ENCODE measurements at regions not wholly inside any gene's neighbourhood (a gene's known extent, or its start where the extent isn't known, plus 50 kb on each side); places are given as distances from the start of the nearest gene placed in this dataset.
"Not testable (repeated sequence)": the region's sequence is repeated elsewhere in the genome, so short reads cannot be mapped to it uniquely, and the experiment has no call there.

DNA sequence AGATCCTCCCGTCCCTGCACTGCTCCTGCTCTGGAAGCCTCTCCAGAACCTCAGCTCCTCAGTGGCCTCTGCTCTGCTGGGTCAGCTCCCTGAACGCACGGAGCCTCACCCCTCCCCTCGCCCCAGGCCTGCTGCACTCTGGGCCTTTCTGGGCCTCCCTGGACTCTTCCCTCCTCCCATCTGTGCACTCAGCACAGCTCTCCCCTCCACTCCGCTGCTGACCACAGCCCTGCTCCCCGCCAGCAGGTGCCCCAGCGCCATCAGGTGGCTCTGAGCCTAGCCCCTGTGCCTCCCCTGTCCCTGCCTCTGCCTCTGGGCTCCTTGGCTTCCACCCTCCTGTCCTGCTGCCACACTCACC is 121.0 kb downstream of the TMEM121 start:
- not testable (repeated sequence) for TF ChIP-seq POLR2AphosphoS5, POLR2A (IDR thresholded peaks at IDR 0.05; ENCODE audit: low read depth, low read length)
